K562 (cell line): ENCODE measurements at regions not wholly inside any gene's neighbourhood (a gene's known extent, or its start where the extent isn't known, plus 50 kb on each side); places are given as distances from the start of the nearest gene placed in this dataset.

ENCODE experiments used
- ATAC-seq: fragments of 200-7000 bp; cut with Tn5 transposase; 3 replicates; pipeline ENCODE4 v1.9.1; 2020; ENCODE audit warnings: moderate library complexity
- BruUV-seq: library from RNA; stranded (reverse); fragments of 400-500 nt; replicated peaks from 2 replicates; lab custom pipeline; 2021; lab: Mats Ljungman, UMichigan
- CTCF ChIA-PET: fragments of 300-600 bp; formaldehyde crosslinking; extraction: SDS; loops from one replicate; lab custom pipeline; 2021; ENCODE audit warnings: low intra/inter-chr PET ratio; lab: Yijun Ruan, JAX
- POLR2A ChIA-PET: fragments of 300-600, 350-650 bp; sonication (Branson Sonifier 250); formaldehyde crosslinking; extraction: SDS; loops from one replicate; lab custom pipeline; 2021; ENCODE audit warnings: antibody characterized with exemption, inconsistent platforms; lab: Yijun Ruan, JAX
- DNase-seq, 4 experiments: peaks; one replicate each; pipeline versions ENCODE4 v3.0.0 to v3.0.0-alpha.2; 2011 to 2018; ENCODE audit warnings: low spot score in 3 of 4, mixed read lengths in 3 of 4; ENCODE audit errors: extremely low read depth in 1 of 4
- FAIRE-seq: peaks from 2 replicates; lab custom pipeline; 2011; peaks lifted over from hg19 to GRCh38; lab: Jason Lieb, UNC
- H2AFZ ChIP-seq: 2 replicates; pipeline ENCODE4 v1.6.0; 2011; ENCODE audit warnings: low read depth, low read length, control low read depth, inconsistent platforms
- H3K27ac ChIP-seq: fragments of 200-600 bp; 3 replicates; pipeline ENCODE4 v1.8.0; 2011; ENCODE audit warnings: low read depth, mild to moderate bottlenecking, control low read depth, inconsistent platforms, low read length, moderate library complexity, mixed read lengths; ENCODE audit errors: extremely low read depth
- H3K27me3 ChIP-seq, 2 experiments: fragments of 300-600 bp in 1 of 2; 2 replicates in 1 of 2; 3 replicates in 1 of 2; pipeline versions ENCODE4 v1.6.0 to v1.8.0; 2011; ENCODE audit warnings: inconsistent platforms in 2 of 2, low read length in 2 of 2, mild to moderate bottlenecking in 1 of 2, mixed read lengths in 1 of 2, moderate library complexity in 1 of 2; ENCODE audit not compliant: control insufficient read depth in 2 of 2, insufficient read depth in 2 of 2
- H3K36me3 ChIP-seq: fragments of 300-600 bp; 3 replicates; pipeline ENCODE4 v1.8.0; 2011; ENCODE audit warnings: mild to moderate bottlenecking, low read length, inconsistent platforms; ENCODE audit not compliant: control insufficient read depth, insufficient read depth
- H3K4me1 ChIP-seq, 2 experiments: fragments of 200-600 bp in 1 of 2; replicated peaks in 1 of 2; 2 replicates in 1 of 2; 3 replicates in 1 of 2; pipeline versions ENCODE4 v1.5.1 to v1.8.0; 2011; ENCODE audit warnings: inconsistent platforms in 2 of 2, low read length in 2 of 2, mild to moderate bottlenecking in 1 of 2, mixed read lengths in 1 of 2, moderate library complexity in 1 of 2; ENCODE audit not compliant: control insufficient read depth in 2 of 2, insufficient read depth in 2 of 2
- H3K4me2 ChIP-seq: 2 replicates; pipeline ENCODE4 v1.6.1; 2011; ENCODE audit warnings: low read length, control low read depth, inconsistent platforms, mixed read lengths; ENCODE audit not compliant: insufficient read depth
- H3K4me3 ChIP-seq: fragments of 200-600 bp; sonication (generic), shearing (Covaris generic); 2 replicates; pipeline ENCODE4 v1.5.1; 2016; ENCODE audit warnings: control low read depth, inconsistent platforms
- H3K79me2 ChIP-seq: fragments of 200-600 bp; 3 replicates; pipeline ENCODE4 v1.8.0; 2011; ENCODE audit warnings: low read length, inconsistent platforms; ENCODE audit not compliant: control insufficient read depth, insufficient read depth
- H3K9ac ChIP-seq, 2 experiments: 2 replicates each; pipeline versions ENCODE4 v1.6.0 to v1.6.1; 2011; ENCODE audit warnings: low read depth in 2 of 2, low read length in 2 of 2, control low read depth in 1 of 2, inconsistent platforms in 1 of 2, mild to moderate bottlenecking in 1 of 2, mixed read lengths in 1 of 2; ENCODE audit not compliant: insufficient read depth in 1 of 2
- H3K9me1 ChIP-seq: one replicate; pipeline ENCODE4 v1.6.0; 2011; ENCODE audit warnings: inconsistent platforms, mild to moderate bottlenecking, low read length, moderate library complexity; ENCODE audit not compliant: control insufficient read depth, insufficient read depth
- H3K9me3 ChIP-seq: replicated peaks from 2 replicates; pipeline ENCODE4 v1.5.1; 2011; ENCODE audit warnings: low read depth, low read length, inconsistent platforms; ENCODE audit not compliant: control insufficient read depth, insufficient read depth
- H4K20me1 ChIP-seq: replicated peaks from 2 replicates; pipeline ENCODE4 v1.6.1; 2011; ENCODE audit warnings: low read length, inconsistent platforms, mixed read lengths; ENCODE audit not compliant: control insufficient read depth, insufficient read depth
- ARHGAP35 ChIP-seq: fragments of 450-650 bp; IDR thresholded peaks from 2 replicates; pipeline ENCODE4 v1.6.1; 2018; ENCODE audit not compliant: partially characterized antibody
- BCL6 ChIP-seq: fragments of 250-450 bp; sonication (Bioruptor Pico); IDR thresholded peaks from 2 replicates; pipeline ENCODE4 v1.4.0; 2020
- KDM1A ChIP-seq, 2 experiments: fragments of 450-650 bp; IDR thresholded peaks; 2 replicates each; pipeline ENCODE4 v1.6.1; 2016; ENCODE audit warnings: mild to moderate bottlenecking in 2 of 2
- MAFF ChIP-seq: IDR thresholded peaks from 2 replicates; pipeline ENCODE4 v1.6.1; 2012; ENCODE audit warnings: low read length, improper control_type of control experiment
- MCM3 ChIP-seq: fragments of 450-650 bp; IDR thresholded peaks from 2 replicates; pipeline ENCODE4 v1.6.1; 2016
- NR2C1 ChIP-seq, 2 experiments: fragments of 450-650 bp; IDR thresholded peaks; 2 replicates each; pipeline ENCODE4 v1.6.1; 2017; ENCODE audit warnings: mild to moderate bottlenecking in 2 of 2, antibody characterized with exemption in 1 of 2, inconsistent platforms in 1 of 2, missing compliant biosample characterization in 1 of 2, missing genetic modification characterization in 1 of 2
- POLR2B ChIP-seq: fragments of 450-650 bp; IDR thresholded peaks from 2 replicates; pipeline ENCODE4 v1.6.1; 2018; ENCODE audit warnings: low read depth; ENCODE audit not compliant: partially characterized antibody
- STAT5B ChIP-seq: fragments of 250-450 bp; sonication (Bioruptor Pico); IDR thresholded peaks from 2 replicates; pipeline ENCODE4 v1.8.0; 2021; ENCODE audit warnings: mild to moderate bottlenecking, inconsistent platforms
- TRIM24 ChIP-seq, 2 experiments: fragments of 450-650 bp; IDR thresholded peaks; 2 replicates each; pipeline ENCODE4 v1.6.1; 2016
- ZNF76 ChIP-seq: fragments of 250-450 bp; sonication (Bioruptor Pico); IDR thresholded peaks from 2 replicates; pipeline ENCODE4 v1.4.0; 2020; ENCODE audit warnings: mild to moderate bottlenecking, moderate library complexity, borderline replicate concordance
- in situ Hi-C: fragments of 300-500 bp; cut with MboI; formaldehyde crosslinking; loops from 4 replicates; pipeline ENCODE4 v1.15.0; 2018; ENCODE audit warnings: inconsistent platforms, mixed read lengths
- intact Hi-C: fragments of 100-400 bp; cut with micrococcal nuclease; formaldehyde crosslinking; loops from 2 replicates; pipeline ENCODE4 v1.14.2; 2022
- TF ChIP-seq, protein P1 (sequence below): fragments of 450-650 bp; IDR thresholded peaks from 2 replicates; pipeline ENCODE4 v1.6.1; 2014; ENCODE audit warnings: low read depth, mild to moderate bottlenecking, moderate library complexity, borderline replicate concordance

DNA sequence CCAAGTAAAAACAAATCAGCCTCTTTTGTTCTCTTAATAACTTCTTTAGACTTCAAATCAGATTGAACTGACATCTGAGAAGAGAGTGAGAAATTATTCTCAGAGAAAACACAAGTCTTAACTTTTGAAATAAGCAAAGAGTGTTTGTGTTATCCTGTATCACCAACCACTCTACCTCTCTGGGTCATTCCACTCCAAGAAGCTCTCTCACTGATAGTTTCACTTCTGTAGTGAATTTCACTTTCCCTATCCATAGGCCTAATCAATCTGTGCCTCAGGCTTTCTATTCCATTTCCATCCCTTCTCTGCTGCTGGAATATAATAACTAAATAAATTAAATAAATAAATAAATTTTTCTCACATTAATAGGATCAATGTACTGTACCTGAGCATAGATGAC is 235.0 kb downstream of the HTR1B start:
- DNase-seq: no peak
- H3K36me3 ChIP-seq: no peaks in the 10 kb centered on the region
- no peak for ATAC-seq
- no peaks in the 10 kb centered on the region for H3K27me3 ChIP-seq
- no peak overlapping the region for H3K4me3 ChIP-seq
- no peaks in the 10 kb centered on the region for H3K9me3 ChIP-seq
- no peak overlapping the region for H3K9ac ChIP-seq
- no TSS peak for BruUV-seq
- in situ Hi-C loops (no loop called here), intact Hi-C loops (no loop called here)
- H3K9me1 ChIP-seq: no peaks in the 10 kb centered on the region
- H3K27ac ChIP-seq: no peak overlapping the region
- no peaks in the 10 kb centered on the region for H3K79me2 ChIP-seq
- H3K4me1 ChIP-seq: no peaks in the 10 kb centered on the region
- H4K20me1 ChIP-seq: no peaks in the 10 kb centered on the region
- H3K4me2 ChIP-seq: no peak overlapping the region
- no peak for FAIRE-seq
- ChIA-PET POLR2A (no interaction called here), CTCF (no interaction called here)
- no peak for TF ChIP-seq POLR2B
- TF ChIP-seq, protein P1, sequence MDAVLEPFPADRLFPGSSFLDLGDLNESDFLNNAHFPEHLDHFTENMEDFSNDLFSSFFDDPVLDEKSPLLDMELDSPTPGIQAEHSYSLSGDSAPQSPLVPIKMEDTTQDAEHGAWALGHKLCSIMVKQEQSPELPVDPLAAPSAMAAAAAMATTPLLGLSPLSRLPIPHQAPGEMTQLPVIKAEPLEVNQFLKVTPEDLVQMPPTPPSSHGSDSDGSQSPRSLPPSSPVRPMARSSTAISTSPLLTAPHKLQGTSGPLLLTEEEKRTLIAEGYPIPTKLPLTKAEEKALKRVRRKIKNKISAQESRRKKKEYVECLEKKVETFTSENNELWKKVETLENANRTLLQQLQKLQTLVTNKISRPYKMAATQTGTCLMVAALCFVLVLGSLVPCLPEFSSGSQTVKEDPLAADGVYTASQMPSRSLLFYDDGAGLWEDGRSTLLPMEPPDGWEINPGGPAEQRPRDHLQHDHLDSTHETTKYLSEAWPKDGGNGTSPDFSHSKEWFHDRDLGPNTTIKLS: no peak
- TF ChIP-seq MAFF: no peak
- TF ChIP-seq KDM1A (IDR thresholded peaks at IDR 0.05): no peak
- TF ChIP-seq NR2C1 (IDR thresholded peaks at IDR 0.05): no peak
- no peak for TF ChIP-seq NR2C1 (tag; IDR thresholded peaks at IDR 0.05)
- no peak for TF ChIP-seq ARHGAP35
- no peak overlapping the region for H2AFZ ChIP-seq

DNA sequence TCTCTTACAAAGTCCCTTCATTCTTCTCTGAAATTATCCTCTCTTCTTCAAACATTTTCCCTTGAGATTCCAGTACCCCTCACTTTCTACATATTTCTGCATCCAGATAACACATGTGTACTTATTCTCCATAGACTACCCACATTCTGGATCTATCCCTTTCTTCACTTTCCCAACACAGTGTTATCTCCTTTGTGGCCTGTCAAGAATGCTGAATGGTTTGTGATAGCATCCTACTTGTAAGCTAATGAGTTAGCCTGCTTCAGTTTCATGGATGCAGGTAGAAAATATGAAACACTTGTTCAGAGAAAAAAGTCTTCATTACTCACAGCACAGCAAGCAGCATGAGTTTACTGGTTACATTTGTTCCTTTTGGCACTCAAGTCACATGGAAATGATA is 245.4 kb downstream of the HTR1B start:
- H3K27me3 ChIP-seq: no peaks in the 10 kb centered on the region
- no peaks in the 10 kb centered on the region for H4K20me1 ChIP-seq
- H3K9me1 ChIP-seq: no peaks in the 10 kb centered on the region
- POLR2A ChIA-PET: no interaction called here
- DNase-seq (no peak), FAIRE-seq (no peak), ATAC-seq (no peak)
- BruUV-seq: no TSS peak
- no peak overlapping the region for H3K9ac ChIP-seq
- no peak overlapping the region for H2AFZ ChIP-seq
- no peaks in the 10 kb centered on the region for H3K79me2 ChIP-seq
- in situ Hi-C loops: no loop called here
- intact Hi-C loops: no loop called here
- no peaks in the 10 kb centered on the region for H3K36me3 ChIP-seq
- no peak overlapping the region for H3K27ac ChIP-seq
- H3K9me3 ChIP-seq: no peaks in the 10 kb centered on the region; the same call in 1 of the 2 replicates
- H3K4me2 ChIP-seq: no peak overlapping the region
- H3K4me1 ChIP-seq: no peaks in the 10 kb centered on the region
- CTCF ChIA-PET: no interaction called here
- H3K4me3 ChIP-seq: no peak overlapping the region
- TF ChIP-seq STAT5B (CRISPR knock-in tag) (no peak), MCM3 (no peak), BCL6 (CRISPR knock-in tag) (no peak), ZNF76 (CRISPR knock-in tag) (no peak), TRIM24 (IDR thresholded peaks at IDR 0.05) (no peak)
